Omental fat pad (tissue), 3 donors: ENCODE measurements at regions not wholly inside any gene's neighbourhood (a gene's known extent, or its start where the extent isn't known, plus 50 kb on each side); places are given as distances from the start of the nearest gene placed in this dataset.

Source experiments
- ATAC-seq: fragments of 150-250 bp; one replicate; pipeline ENCODE4 v1.9.1; 2016; ENCODE audit warnings: mild to moderate bottlenecking, moderate library complexity; ENCODE audit not compliant: low FRiP score
- DNase-seq: peaks from one replicate; pipeline ENCODE4 v3.0.0-alpha.2; 2019; ENCODE audit warnings: low spot score
- CTCF ChIP-seq, 3 donors: fragments of 450-650 bp; IDR thresholded peaks; one replicate each; pipeline ENCODE4 v1.5.1; 2016 to 2017; ENCODE audit warnings: antibody characterized with exemption in 3 of 3, mild to moderate bottlenecking in 3 of 3, moderate library complexity in 2 of 3

- TF ChIP-seq CTCF (IDR thresholded peaks at IDR 0.05): no peak
- DNase-seq (no peak), ATAC-seq (no peak)
Measured at GRCh38 chr2:45130736-45131135, 121.5 kb upstream of the SIX2 start.

DNA sequence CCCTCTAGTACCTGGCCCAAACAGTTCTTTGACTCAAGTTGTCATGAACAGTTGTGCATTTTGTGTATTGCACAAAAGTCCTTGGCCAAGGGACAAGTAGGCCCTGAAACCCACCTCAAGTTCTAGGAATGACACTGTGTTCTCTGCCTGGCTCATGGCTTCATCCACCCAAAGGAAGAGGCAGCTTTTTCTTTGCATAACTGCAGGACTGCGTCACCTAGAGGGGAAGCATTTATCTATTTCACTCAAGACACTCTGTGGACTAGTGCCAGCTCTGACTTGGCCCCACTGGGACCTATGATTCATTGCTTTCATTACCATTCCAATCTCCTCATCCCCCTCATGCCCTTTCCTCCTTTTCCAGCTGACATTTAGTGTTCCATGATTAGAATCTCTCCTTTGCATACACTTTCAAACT is 119.3 kb upstream of the SIX2 start:
- DNase-seq: peak; percentile 74
- TF ChIP-seq CTCF (IDR thresholded peaks at IDR 0.05): no peak
- peak; percentile 95 for ATAC-seq

DNA sequence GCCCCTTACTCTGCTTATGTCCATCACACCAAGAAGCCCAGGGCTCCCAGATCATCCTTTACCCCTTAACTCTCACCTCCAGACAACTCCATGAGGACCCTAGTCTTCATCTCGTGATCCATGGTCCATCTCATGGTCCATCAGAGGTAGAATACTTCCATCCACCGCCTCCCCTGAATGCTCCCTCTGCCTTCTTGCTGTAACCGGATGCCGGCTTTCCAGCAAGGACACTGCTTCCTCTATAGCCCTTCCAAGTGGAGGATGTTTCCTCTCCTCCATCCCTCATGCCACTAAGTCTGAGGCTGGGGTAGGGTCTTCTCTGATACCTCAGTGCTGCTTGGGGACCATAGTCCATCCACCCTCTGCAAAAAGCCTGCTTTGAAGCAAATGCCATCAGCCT is 118.6 kb upstream of the SIX2 start:
- no peak for TF ChIP-seq CTCF (IDR thresholded peaks at IDR 0.05)
- ATAC-seq (no peak), DNase-seq (no peak)

- ATAC-seq (no peak), DNase-seq (no peak)
- no peak for TF ChIP-seq CTCF (IDR thresholded peaks at IDR 0.05)
Measured at GRCh38 chr2:45127321-45127720, 118.1 kb upstream of the SIX2 start.

- ATAC-seq (no peak), DNase-seq (no peak)
Measured at GRCh38 chr2:45125232-45125631, 116.0 kb upstream of the SIX2 start.

DNA sequence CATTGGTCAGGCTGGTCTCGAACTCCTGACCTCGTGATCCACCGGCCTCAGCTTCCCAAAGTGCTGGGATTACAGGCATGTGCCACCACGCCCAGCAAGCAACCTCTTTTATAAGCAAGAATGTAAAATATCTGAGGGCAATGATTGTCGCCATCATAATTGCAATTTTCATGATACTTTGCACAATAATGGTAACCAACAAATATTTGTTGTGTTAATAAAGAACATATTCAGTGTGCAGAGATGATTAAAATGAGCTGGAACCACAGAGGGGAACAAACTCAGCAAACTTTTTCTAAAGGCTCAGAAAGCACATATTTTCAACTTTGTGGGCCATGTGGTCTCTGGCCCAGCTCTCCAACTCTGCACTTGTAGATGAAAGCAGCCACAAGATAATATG is 115.2 kb upstream of the SIX2 start:
- DNase-seq: no peak
- TF ChIP-seq CTCF (IDR thresholded peaks at IDR 0.05): no peak
- ATAC-seq: no peak

More at GRCh38 chr2:45125232-45125631, 116.0 kb upstream of the SIX2 start:
- TF ChIP-seq CTCF (IDR thresholded peaks at IDR 0.05): no peak

GRCh38 chr2:45123521-45124191 is 114.4 kb upstream of the SIX2 start:
- DNase-seq (no peak), ATAC-seq (no peak)
- no peak for TF ChIP-seq CTCF (IDR thresholded peaks at IDR 0.05)
